Putamen (tissue), 1 donor: ENCODE measurements at regions not wholly inside any gene's neighbourhood (a gene's known extent, or its start where the extent isn't known, plus 50 kb on each side); places are given as distances from the start of the nearest gene placed in this dataset.
"Not testable (repeated sequence)": the region's sequence is repeated elsewhere in the genome, so short reads cannot be mapped to it uniquely, and the experiment has no call there.

ENCODE experiments used
- DNase-seq: peaks from one replicate; pipeline ENCODE4 v3.0.0-alpha.2; 2016; ENCODE audit warnings: low spot score

DNA sequence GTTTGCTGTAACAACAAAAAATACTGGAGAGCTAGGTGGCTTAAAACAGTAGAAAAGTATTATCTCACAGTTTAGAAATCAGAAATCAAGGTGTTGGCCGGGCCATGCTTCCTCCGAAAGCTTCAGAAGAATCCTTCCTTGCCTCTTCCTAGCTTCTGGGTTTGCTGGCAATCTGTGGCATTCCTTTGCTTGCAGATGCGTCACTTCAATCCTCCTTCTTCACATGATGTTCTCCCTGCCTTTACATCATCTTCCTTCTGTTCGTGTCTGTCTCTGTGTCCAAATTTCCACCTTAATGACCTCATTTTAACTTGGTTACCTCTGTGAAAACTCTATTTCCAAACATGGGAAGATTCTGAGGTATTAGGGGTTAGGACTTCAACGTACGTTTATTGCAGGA lies 90.4 kb upstream of the CHD1 start:
- DNase-seq = no peak

DNA sequence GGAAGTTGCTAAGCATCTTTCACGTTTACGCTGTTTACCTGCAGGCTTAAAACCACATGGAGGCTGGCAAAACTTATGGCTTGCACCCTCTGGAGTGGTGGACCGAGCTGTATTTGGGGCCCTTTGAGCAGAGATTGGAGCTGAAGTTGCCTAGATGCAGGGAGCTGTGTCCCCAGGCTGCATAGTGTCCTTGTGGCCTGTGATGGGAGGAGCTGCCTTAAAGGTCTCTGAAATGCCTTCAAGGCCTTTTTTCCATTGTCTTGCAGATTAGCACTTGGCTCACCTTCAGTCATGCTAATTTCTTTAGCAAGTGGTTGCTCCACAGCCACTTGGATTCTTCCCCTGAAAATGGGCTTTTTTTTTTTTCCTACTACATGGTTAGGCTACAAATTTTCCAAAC lies 81.5 kb upstream of the CHD1 start:
- DNase-seq = no peak

DNA sequence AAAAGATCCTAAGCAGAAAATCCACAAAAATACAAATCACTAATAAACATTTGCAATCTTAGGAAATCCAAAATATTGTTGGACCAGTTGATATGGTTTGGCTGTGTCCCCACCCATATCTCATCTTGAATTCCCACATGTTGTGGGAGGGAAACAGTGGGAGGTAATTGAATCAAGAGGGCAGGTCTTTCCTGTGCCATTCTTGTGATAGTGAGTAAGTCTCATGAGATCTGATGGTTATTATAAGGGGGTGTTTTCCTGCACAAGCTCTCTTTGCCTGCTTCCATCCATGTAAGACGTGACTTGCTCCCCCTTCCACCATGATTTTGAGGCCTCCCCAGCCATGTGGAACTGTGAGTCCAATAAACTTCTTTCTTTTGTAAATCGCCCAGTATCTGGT lies 79.2 kb upstream of the CHD1 start:
- not testable (repeated sequence) for DNase-seq

GRCh38 chr5:99005506-99005905 lies 76.7 kb upstream of the CHD1 start:
- DNase-seq = no peak

GRCh38 chr5:99004960-99005359 lies 76.2 kb upstream of the CHD1 start:
- DNase-seq = no peak

DNA sequence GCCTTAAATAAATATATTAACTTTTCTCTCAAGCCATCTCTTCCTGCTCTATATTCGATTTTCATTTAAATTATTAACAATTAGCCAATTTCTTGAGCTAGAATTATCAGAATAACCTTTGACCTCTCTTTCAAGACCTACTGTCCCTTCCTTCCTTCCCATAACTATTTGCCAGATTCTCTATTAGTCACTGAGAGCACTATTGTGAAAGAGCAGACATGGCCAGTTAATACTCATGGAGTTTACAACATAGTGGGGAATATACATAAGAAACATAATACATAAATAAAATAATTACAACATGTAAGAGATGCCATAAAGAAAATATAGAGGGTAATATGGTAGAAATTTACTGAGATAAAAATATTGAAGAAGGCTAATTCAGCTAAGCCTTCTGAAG lies 72.1 kb upstream of the CHD1 start:
- DNase-seq = no peak

DNA sequence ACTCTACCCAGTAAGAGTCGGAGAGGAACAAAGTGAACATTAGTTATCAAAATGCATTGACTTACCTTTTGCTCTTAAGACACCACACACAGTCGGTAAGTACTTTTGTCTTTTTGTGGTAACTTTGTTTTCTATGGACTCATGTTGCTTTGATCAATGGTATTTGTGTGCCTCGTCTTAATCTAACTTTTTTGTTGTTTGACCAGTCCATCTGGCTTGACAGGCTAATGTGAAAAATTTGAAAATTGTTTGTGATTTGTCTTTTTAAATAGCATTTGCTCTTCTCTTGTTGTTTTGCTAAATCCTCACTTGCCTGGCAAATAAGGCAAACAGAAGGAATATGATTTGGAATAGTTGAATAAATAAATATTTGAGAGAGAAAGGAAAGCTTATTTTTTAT lies 71.4 kb upstream of the CHD1 start:
- no peak for DNase-seq

DNA sequence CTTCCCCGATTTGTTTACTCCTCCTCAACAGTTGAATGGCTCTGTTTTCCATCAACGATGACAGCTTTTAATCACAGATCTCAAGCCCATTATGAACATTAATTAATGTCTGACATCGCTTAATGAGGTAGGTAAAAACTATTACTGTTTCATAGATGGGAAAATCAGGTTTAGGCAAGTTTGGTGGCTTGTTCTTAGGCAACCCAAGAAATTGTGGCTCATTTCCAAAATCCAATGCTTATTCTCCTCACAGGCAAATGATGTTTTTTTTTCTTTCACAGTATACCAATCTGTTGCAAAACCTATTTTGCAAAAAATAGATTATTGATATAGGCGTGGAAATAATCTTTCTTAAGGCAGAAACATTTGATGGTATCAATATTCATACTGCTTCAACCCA lies 70.8 kb upstream of the CHD1 start:
- DNase-seq = no peak

GRCh38 chr5:98997000-98997399 lies 68.2 kb upstream of the CHD1 start:
- no peak for DNase-seq

DNA sequence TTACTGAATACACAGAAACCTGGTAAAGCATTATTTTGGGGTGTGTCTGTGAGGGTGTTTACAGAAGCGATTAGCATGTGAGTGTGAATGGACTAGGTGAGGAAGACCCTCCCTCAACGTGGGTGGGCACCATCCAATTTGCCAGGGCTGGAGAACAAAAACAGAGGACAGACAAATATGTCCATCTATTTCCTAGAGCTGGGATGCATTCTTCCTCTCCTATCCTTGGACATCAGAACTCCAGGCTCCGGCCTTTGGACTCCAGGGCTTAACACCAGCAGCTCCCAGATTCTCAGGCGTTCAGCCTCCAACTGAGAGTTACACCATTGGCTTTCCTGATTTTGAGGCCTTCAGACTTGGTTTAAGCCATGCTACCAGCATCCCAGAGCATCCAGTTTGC lies 65.8 kb upstream of the CHD1 start:
- DNase-seq = no peak

DNA sequence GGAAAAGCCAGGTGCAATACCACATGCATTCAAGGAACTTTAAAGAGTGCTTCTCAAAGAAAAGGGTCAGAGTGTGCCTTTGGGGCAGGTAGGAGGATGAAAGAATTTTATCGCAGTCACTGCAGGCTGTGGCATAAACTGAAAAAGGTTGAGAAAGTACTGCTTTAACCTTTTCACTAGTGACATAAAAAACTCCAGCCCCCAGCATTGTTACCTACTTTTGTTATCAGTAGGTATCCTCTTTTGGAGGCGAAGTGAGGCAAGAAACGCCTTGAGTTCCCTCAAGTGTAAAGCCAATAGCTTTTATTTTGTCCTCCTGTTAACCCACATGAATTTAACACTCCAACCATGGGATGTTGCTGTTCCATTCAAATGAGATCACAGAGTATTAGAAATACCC lies 64.7 kb upstream of the CHD1 start:
- no peak for DNase-seq

GRCh38 chr5:98992552-98992951 lies 63.7 kb upstream of the CHD1 start:
- DNase-seq = no peak

- DNase-seq = peak; percentile 1
Measured at GRCh38 chr5:98989727-98990126, 60.9 kb upstream of the CHD1 start.

- DNase-seq = no peak
Measured at GRCh38 chr5:98986587-98986986, 57.8 kb upstream of the CHD1 start.

- DNase-seq = no peak
Measured at GRCh38 chr5:98982880-98983279, 54.1 kb upstream of the CHD1 start.
